Rectal smooth muscle tissue (tissue), 1 donor: ENCODE measurements at regions not wholly inside any gene's neighbourhood (a gene's known extent, or its start where the extent isn't known, plus 50 kb on each side); places are given as distances from the start of the nearest gene placed in this dataset.

ENCODE experiments used
- H3K27ac ChIP-seq: one replicate; pipeline ENCODE4 v1.7.0; 2013; ENCODE audit warnings: low read depth, low read length, inconsistent platforms
- H3K27me3 ChIP-seq: one replicate; pipeline ENCODE4 v1.7.0; 2013; ENCODE audit warnings: low read length; ENCODE audit not compliant: control insufficient read depth, insufficient read depth
- H3K36me3 ChIP-seq: one replicate; pipeline ENCODE4 v1.7.0; 2013; ENCODE audit warnings: low read length; ENCODE audit not compliant: control insufficient read depth, insufficient read depth
- H3K4me1 ChIP-seq: one replicate; pipeline ENCODE4 v1.7.0; 2013; ENCODE audit warnings: low read length; ENCODE audit not compliant: control insufficient read depth, insufficient read depth
- H3K4me3 ChIP-seq: one replicate; pipeline ENCODE4 v1.7.0; 2013; ENCODE audit warnings: low read length
- H3K9ac ChIP-seq: one replicate; pipeline ENCODE4 v1.7.0; 2013; ENCODE audit warnings: low read length

DNA sequence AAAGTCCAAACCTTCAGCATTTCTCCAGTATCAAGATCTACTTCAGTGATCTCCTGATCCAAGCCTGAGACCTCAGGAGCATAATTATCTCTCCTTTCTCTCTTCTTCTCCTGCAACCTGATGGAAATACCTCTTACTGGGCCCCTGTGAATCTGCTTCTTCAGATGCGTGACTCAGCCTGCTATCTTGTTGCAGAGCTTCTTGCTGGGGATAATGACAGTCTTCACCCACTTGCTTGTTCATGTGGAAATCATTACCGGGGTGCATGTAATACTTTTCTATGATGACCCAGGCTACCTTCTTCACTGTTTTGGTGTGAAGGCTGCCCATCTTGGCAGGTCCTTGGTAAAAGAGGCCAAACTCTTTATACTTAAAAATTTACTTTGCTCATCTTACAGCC is 140.0 kb upstream of the POU2AF2 start:
- no peaks in the 10 kb centered on the region for H3K4me1 ChIP-seq
- H3K27ac ChIP-seq: no peak overlapping the region
- no peaks in the 10 kb centered on the region for H3K36me3 ChIP-seq

DNA sequence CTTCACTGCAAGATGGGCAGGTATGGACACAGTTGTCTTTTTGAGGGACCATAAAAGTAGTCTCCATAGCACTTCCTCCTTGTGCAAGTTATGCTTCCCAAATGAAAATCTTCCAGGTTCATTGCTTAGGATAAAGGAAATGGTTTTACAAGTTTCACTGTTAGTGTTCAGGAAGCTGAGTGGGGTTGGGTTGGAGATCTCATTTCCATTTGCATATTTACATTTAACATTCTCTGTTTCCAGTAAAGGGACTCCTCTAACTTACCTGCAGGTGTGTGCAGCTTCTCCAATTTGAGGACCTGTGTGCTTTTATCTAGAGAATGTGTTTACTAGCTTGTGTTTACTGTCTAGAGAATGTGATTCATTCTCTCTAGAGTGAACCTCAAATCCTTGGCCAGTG is 141.3 kb upstream of the POU2AF2 start:
- Histone ChIP-seq H3K4me3 (no peak overlapping the region), H3K4me1 (no peaks in the 10 kb centered on the region), H3K36me3 (no peaks in the 10 kb centered on the region), H3K27me3 (no peaks in the 10 kb centered on the region), H3K27ac (no peak overlapping the region), H3K9ac (no peak overlapping the region)

More for the DNA sequence above, 140.0 kb upstream of the POU2AF2 start:
- Histone ChIP-seq H3K4me3 (no peak overlapping the region), H3K9ac (no peak overlapping the region), H3K27me3 (no peaks in the 10 kb centered on the region)

DNA sequence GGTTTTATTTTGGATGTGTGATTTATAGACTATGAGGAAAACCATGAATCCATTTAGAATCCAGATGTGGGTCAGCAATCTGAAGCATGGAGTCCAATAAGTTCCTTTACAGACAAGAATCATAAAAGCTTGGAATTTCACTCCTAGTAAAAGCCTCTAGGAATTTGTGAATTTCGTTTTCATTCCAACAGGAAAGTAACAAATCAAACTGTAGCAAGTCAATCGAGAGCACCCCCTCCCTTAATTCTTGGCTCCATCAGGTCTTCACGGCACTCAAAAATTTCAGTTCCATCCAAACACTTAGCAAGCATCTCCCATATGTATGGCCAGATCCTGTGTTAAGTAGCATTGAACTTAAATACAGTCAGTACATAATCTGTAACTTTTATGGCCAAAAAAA is 143.6 kb upstream of the POU2AF2 start:
- no peaks in the 10 kb centered on the region for H3K4me1 ChIP-seq
- H3K4me3 ChIP-seq: no peak overlapping the region
- no peak overlapping the region for H3K9ac ChIP-seq
- no peaks in the 10 kb centered on the region for H3K27me3 ChIP-seq
- no peaks in the 10 kb centered on the region for H3K36me3 ChIP-seq
- H3K27ac ChIP-seq: no peak overlapping the region

DNA sequence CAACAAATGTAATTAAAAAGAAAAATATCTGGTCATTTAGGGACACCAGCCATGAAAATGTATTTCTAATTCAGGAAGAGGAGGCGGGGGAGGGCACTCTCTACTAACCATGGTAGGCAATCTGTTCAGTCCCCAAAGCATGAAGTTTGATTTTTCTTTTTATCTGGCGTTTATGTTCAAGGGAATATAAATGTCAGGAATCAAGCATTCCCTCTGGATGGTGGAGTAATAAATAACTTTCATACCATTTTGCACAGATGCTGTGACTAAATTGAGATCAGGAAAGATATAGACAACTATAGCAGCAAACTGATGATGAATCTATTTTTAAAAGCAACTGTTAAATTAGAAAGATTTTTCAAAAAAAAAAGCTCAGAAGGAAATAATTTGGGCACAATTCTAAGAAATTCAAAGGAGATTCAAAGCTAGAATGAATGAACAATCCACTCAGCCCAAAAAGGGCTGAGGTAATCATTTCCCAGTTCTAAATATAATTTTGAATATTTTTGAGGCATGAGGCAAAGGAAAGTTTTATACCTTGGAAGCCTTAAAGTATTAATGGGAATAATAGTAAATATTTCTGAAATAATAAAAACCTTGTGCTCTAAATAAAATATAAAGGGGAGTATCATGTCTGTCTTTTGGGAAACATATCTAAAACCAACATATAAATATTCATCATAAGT is 146.4 kb upstream of the POU2AF2 start:
- H3K36me3 ChIP-seq: no peaks in the 10 kb centered on the region
- no peak overlapping the region for H3K9ac ChIP-seq
- H3K27ac ChIP-seq: no peak overlapping the region
- no peak overlapping the region for H3K4me3 ChIP-seq
- H3K4me1 ChIP-seq: no peaks in the 10 kb centered on the region
- H3K27me3 ChIP-seq: no peaks in the 10 kb centered on the region

DNA sequence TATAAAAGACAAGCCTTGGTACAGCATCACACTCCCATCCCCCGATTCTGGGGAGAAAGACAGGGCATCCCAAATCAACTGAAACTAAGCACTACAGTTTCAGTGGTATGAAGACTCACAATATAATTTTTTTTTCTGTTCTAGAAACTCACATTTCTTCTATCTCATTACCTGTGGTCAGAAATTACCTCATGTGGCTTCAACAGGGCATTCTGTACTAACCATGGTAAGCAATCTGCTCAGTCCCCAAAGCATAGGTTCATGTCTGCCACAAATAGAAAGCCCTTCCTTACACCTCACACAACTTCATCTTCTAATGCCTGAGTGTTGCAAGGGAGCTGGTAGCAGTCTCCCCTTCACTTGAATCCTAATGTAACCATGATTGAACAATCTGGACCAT is 147.4 kb upstream of the POU2AF2 start:
- Histone ChIP-seq H3K27ac (no peak overlapping the region), H3K4me1 (no peaks in the 10 kb centered on the region), H3K4me3 (no peak overlapping the region), H3K9ac (no peak overlapping the region), H3K36me3 (no peaks in the 10 kb centered on the region), H3K27me3 (no peaks in the 10 kb centered on the region)

DNA sequence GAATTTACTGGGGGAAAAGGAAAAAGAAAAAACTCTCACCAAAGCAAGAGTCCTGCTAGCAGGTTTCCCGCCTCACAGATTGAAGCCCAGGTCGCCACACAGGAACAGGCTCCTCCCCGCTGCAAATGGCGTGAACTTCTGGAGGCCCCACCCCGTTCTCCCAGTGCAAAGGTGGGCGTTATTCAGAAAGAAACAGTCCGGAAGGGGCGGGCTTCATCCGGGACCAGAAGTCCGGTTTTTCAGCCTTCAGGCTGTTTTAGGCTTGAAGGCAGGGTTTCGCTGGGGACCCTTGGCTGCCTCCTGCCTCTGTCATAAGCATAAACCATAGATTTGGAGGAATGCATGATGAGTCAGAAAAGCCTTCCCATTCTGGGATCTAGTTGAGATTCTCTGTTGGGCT is 148.3 kb upstream of the POU2AF2 start:
- H3K27me3 ChIP-seq: no peaks in the 10 kb centered on the region
- no peaks in the 10 kb centered on the region for H3K36me3 ChIP-seq
- H3K4me3 ChIP-seq: no peak overlapping the region
- no peak overlapping the region for H3K9ac ChIP-seq
- H3K4me1 ChIP-seq: no peaks in the 10 kb centered on the region
- no peak overlapping the region for H3K27ac ChIP-seq

DNA sequence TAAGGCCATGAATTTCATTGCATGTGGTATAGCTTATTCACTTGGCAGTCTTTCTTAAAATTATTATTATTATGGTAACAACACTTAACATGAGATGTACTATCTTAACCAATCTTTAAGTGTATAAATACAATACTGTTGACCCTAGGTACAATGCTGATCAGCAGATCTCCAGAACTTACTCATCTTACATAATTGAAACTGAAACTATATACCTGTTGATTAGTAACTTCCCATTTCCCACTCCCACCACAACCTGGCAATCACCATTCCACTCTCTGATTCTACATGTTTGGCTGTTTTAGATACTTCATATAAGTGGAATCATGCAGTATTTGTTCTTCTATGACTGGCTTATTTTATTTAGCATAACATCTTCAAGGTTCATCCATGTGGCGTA is 150.2 kb upstream of the POU2AF2 start:
- Histone ChIP-seq H3K4me1 (no peaks in the 10 kb centered on the region), H3K27me3 (no peaks in the 10 kb centered on the region), H3K9ac (no peak overlapping the region), H3K36me3 (no peaks in the 10 kb centered on the region), H3K27ac (no peak overlapping the region), H3K4me3 (no peak overlapping the region)

DNA sequence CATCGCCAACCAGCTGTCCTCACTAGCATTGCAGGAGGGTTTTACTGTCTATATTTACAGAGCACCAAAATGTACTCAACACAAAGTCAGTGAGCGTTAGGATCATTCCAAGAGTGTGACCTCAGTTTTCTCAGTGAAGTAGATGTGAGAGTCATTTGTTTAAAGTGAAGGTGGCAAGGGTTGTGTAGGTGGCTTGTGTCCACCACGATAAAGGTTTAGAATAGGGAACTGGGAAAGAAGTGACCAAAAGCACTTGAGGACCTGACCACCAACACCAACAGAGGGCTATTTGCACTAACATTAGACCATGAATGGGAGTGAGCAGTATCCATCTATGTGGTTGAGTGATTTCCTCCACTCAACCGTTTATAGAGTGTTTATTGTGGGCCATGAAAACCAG is 152.5 kb upstream of the POU2AF2 start:
- H3K27me3 ChIP-seq: no peaks in the 10 kb centered on the region
- H3K36me3 ChIP-seq: no peaks in the 10 kb centered on the region
- H3K9ac ChIP-seq: no peak overlapping the region

DNA sequence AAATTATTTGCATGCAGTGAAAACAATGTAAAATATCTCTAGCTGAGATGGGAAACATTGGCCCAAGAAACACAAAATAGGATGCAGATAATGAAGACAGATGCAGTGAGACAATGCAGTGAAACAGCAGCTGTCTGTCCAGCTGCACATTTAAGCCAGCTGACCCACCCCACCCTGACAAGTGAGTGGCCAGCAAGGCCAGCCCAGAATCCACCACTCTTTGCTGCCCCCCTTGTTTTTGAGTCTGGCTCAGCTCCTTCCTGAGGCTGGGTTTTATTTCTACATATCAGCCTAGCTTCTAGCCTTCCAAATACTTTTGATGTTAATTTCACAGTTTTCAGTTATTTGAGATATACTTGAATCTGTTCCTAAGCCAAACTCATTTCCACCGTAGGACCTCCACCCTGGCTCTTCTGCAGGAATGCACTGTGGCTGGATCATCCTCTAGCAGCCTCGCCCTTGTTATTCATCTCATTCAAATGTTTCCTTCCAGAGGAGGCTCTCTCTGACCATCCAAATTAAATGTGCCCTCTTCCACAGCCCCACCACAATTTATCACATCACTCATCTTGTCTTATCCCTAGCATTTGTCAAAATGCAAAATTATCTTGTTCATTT is 154.1 kb upstream of the POU2AF2 start:
- H3K27ac ChIP-seq: no peak overlapping the region
- H3K36me3 ChIP-seq: no peaks in the 10 kb centered on the region
- no peak overlapping the region for H3K9ac ChIP-seq
- H3K4me1 ChIP-seq: no peaks in the 10 kb centered on the region
- no peaks in the 10 kb centered on the region for H3K27me3 ChIP-seq
- H3K4me3 ChIP-seq: no peak overlapping the region

More for the DNA sequence above, 152.5 kb upstream of the POU2AF2 start:
- Histone ChIP-seq H3K4me1 (no peaks in the 10 kb centered on the region), H3K27ac (no peak overlapping the region), H3K4me3 (no peak overlapping the region)

DNA sequence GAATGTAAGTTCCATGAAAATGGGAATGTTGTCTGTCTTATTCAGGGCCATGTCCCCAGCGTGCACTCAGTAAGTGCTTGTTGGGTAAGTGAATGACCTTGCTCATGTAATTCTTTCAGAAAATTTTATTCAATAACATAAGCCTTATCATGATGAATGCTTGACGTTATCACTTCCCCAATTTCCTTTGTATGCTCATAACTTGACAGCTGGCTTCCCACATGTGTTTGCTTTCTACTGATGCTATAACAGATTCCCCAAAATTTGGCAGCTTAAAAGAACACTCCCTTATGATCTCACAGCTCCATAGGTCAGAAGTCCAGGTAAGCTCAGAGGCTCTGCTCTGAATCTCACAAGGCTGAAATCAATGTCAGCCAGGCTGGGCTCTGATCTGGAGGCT is 155.8 kb upstream of the POU2AF2 start:
- Histone ChIP-seq H3K9ac (no peak overlapping the region), H3K36me3 (no peaks in the 10 kb centered on the region), H3K27ac (no peak overlapping the region), H3K4me3 (no peak overlapping the region), H3K4me1 (no peaks in the 10 kb centered on the region), H3K27me3 (no peaks in the 10 kb centered on the region)

DNA sequence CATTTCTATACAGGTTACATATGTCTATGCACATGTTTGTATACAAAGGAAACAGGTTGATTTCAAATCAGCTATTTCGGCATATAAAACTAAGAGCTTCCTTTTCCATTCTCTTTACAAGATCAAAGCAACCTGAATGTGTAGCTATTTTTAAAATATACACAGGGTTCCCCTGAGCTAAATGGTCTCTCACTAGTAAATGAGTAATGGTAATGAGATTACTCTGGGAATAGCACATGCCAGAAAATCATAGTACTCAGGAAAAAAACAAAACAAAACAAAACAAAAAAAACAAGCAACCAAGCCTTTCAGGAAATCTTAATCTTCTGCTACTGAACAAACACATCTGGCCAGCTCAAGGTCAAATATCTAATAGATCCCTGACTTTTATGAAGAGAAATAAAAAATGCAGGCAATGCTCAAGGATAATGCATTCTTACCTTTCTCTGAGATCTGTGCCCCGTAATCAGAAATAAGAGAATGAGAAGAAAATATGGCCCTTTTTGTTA is 156.6 kb upstream of the POU2AF2 start:
- H3K36me3 ChIP-seq: no peaks in the 10 kb centered on the region
- H3K27ac ChIP-seq: no peak overlapping the region
- H3K4me3 ChIP-seq: no peak overlapping the region
- H3K4me1 ChIP-seq: no peaks in the 10 kb centered on the region
- H3K9ac ChIP-seq: no peak overlapping the region
- H3K27me3 ChIP-seq: no peaks in the 10 kb centered on the region

DNA sequence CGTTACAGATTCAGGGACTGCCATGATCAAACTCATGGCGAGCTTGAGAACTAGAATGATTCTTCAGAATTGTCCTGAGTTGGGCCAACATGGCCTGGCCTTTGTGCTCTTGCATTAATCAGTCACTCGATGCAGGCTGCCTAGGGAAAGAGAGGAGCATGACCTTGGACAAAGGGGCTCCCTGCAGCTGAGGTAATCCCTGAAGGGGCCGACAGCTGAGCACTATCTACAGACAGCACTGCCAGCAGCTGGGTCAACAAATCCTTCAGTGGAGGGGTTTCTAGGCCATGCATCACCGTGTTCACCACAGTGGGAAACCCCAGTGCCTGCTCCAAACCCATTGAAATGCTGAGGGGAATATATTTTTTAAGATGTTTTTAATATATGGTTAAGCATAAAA is 159.5 kb upstream of the POU2AF2 start:
- Histone ChIP-seq H3K27ac (no peak overlapping the region), H3K9ac (no peak overlapping the region), H3K4me1 (peaks cover 2% of the 10 kb centered on the region), H3K27me3 (no peaks in the 10 kb centered on the region), H3K4me3 (no peak overlapping the region), H3K36me3 (no peaks in the 10 kb centered on the region)

DNA sequence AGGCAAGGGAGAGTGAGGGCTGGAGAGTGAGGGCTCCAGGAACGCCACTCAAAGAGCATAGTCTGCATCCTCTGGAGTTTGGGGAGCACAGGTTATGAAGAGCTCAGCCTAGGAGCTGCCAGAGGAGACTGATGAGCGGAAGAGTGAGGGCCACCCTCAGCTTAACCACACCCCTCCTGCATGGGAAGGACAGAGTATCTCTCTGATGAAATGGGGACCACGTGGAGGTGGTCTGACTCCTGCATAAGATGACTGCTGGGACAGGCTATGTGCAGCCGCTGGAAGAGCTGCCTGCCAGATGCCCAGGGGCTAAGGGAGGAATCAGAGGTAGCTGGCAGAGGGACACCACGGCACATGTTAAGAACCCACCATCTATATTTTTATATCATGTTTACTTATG is 162.9 kb upstream of the POU2AF2 start:
- Histone ChIP-seq H3K36me3 (no peaks in the 10 kb centered on the region), H3K27ac (no peak overlapping the region), H3K27me3 (no peaks in the 10 kb centered on the region), H3K4me1 (peaks cover 6% of the 10 kb centered on the region), H3K9ac (no peak overlapping the region), H3K4me3 (no peak overlapping the region)
